KMS-11 (cell line): ENCODE measurements at regions not wholly inside any gene's neighbourhood (a gene's known extent, or its start where the extent isn't known, plus 50 kb on each side); places are given as distances from the start of the nearest gene placed in this dataset.

Experiments used
- H2AFZ ChIP-seq: fragments of 200-600 bp; sonication (generic); 2 replicates; pipeline ENCODE4 v1.6.1; 2016; ENCODE audit warnings: antibody characterized with exemption, mixed run types, low read depth
- H3K27ac ChIP-seq: fragments of 200-600 bp; sonication (generic); 2 replicates; pipeline ENCODE4 v1.6.1; 2016; ENCODE audit warnings: mild to moderate bottlenecking, mixed run types
- H3K27me3 ChIP-seq: fragments of 200-600 bp; sonication (generic); 2 replicates; pipeline ENCODE4 v1.6.1; 2017; ENCODE audit warnings: mild to moderate bottlenecking, low read depth, mixed run types, moderate library complexity; ENCODE audit not compliant: insufficient read depth
- H3K36me3 ChIP-seq: fragments of 200-600 bp; sonication (generic); 2 replicates; pipeline ENCODE4 v1.6.1; 2017; ENCODE audit warnings: mild to moderate bottlenecking, mixed run types; ENCODE audit not compliant: insufficient read depth
- H3K4me1 ChIP-seq: fragments of 200-600 bp; sonication (generic); 2 replicates; pipeline ENCODE4 v1.6.1; 2016; ENCODE audit warnings: mild to moderate bottlenecking, low read depth, mixed run types; ENCODE audit not compliant: poor library complexity, severe bottlenecking
- H3K4me2 ChIP-seq: fragments of 200-600 bp; sonication (generic); 2 replicates; pipeline ENCODE4 v1.7.0; 2016; ENCODE audit warnings: mild to moderate bottlenecking, mixed run types
- H3K4me3 ChIP-seq: fragments of 200-600 bp; sonication (generic); IDR thresholded peaks from 2 replicates; pipeline ENCODE4 v1.6.1; 2017; ENCODE audit warnings: low read depth, low read length, mixed read lengths; ENCODE audit not compliant: insufficient read depth
- H3K79me2 ChIP-seq: fragments of 200-600 bp; sonication (generic); 2 replicates; pipeline ENCODE4 v1.6.1; 2016; ENCODE audit warnings: low read depth, mixed run types; ENCODE audit not compliant: insufficient read depth
- H3K9ac ChIP-seq: fragments of 200-600 bp; sonication (generic); 2 replicates; pipeline ENCODE4 v1.6.1; 2016; ENCODE audit warnings: mild to moderate bottlenecking, mixed run types
- H4K20me1 ChIP-seq: fragments of 200-600 bp; sonication (generic); 2 replicates; pipeline ENCODE4 v1.6.1; 2016; ENCODE audit warnings: mild to moderate bottlenecking, mixed run types; ENCODE audit not compliant: insufficient read depth
- CTCF ChIP-seq: fragments of 200-600 bp; sonication (generic); conservative IDR thresholded peaks from 2 replicates; pipeline ENCODE4 v1.6.1; 2017; ENCODE audit warnings: low read depth, mild to moderate bottlenecking, antibody characterized with exemption, low read length, moderate library complexity, mixed read lengths

- Histone ChIP-seq H3K9ac (no peak overlapping the region), H3K27ac (no peak overlapping the region), H3K4me3 (no peak overlapping the region), H3K79me2 (no peaks in the 10 kb centered on the region), H3K36me3 (no peaks in the 10 kb centered on the region), H3K27me3 (no peaks in the 10 kb centered on the region), H4K20me1 (no peaks in the 10 kb centered on the region), H3K4me1 (no peaks in the 10 kb centered on the region), H2AFZ (no peak overlapping the region), H3K4me2 (no peak overlapping the region)
- TF ChIP-seq CTCF = no peak
These were observed 2707.5 kb downstream of the PCDH7 start for GRCh38 chr4:33427676-33428075.

- Histone ChIP-seq H3K4me1 (no peaks in the 10 kb centered on the region), H3K27me3 (no peaks in the 10 kb centered on the region), H3K36me3 (no peaks in the 10 kb centered on the region), H3K4me2 (no peak overlapping the region), H3K4me3 (no peak overlapping the region), H3K27ac (no peak overlapping the region), H3K9ac (no peak overlapping the region), H4K20me1 (no peaks in the 10 kb centered on the region), H2AFZ (no peak overlapping the region), H3K79me2 (no peaks in the 10 kb centered on the region)
- no peak for TF ChIP-seq CTCF
These were observed 2709.8 kb downstream of the PCDH7 start for GRCh38 chr4:33429971-33430370.

- H4K20me1 ChIP-seq = no peaks in the 10 kb centered on the region
- no peak for TF ChIP-seq CTCF
- no peak overlapping the region for H3K9ac ChIP-seq
- no peaks in the 10 kb centered on the region for H3K79me2 ChIP-seq
- no peaks in the 10 kb centered on the region for H3K27me3 ChIP-seq
- H3K27ac ChIP-seq = no peak overlapping the region
- H3K4me3 ChIP-seq = no peak overlapping the region
- H3K36me3 ChIP-seq = no peaks in the 10 kb centered on the region
- H3K4me1 ChIP-seq = no peaks in the 10 kb centered on the region
- H3K4me2 ChIP-seq = no peak overlapping the region
- no peak overlapping the region for H2AFZ ChIP-seq
These were observed 2717.2 kb downstream of the PCDH7 start for GRCh38 chr4:33437406-33437805.

GRCh38 chr4:33446953-33447352 lies 2726.8 kb downstream of the PCDH7 start:
- H4K20me1 ChIP-seq = no peaks in the 10 kb centered on the region
- H3K4me1 ChIP-seq = peaks cover 6% of the 10 kb centered on the region
- H3K4me3 ChIP-seq = no peak overlapping the region
- H3K4me2 ChIP-seq = no peak overlapping the region
- no peaks in the 10 kb centered on the region for H3K79me2 ChIP-seq
- H2AFZ ChIP-seq = no peak overlapping the region
- TF ChIP-seq CTCF = no peak
- H3K27me3 ChIP-seq = no peaks in the 10 kb centered on the region
- H3K9ac ChIP-seq = no peak overlapping the region
- no peaks in the 10 kb centered on the region for H3K36me3 ChIP-seq
- no peak overlapping the region for H3K27ac ChIP-seq

- TF ChIP-seq CTCF = no peak
- Histone ChIP-seq H3K27ac (no peak overlapping the region), H3K27me3 (no peaks in the 10 kb centered on the region), H2AFZ (no peak overlapping the region), H3K4me2 (no peak overlapping the region), H3K4me1 (peaks cover 6% of the 10 kb centered on the region), H3K4me3 (no peak overlapping the region), H3K36me3 (no peaks in the 10 kb centered on the region), H3K79me2 (no peaks in the 10 kb centered on the region), H4K20me1 (no peaks in the 10 kb centered on the region), H3K9ac (no peak overlapping the region)
These were observed 2728.8 kb downstream of the PCDH7 start for GRCh38 chr4:33448948-33449347.
